ENCODE measurements at regions not wholly inside any gene's neighbourhood (a gene's known extent, or its start where the extent isn't known, plus 50 kb on each side); places are given as distances from the start of the nearest gene placed in this dataset.

DNA sequence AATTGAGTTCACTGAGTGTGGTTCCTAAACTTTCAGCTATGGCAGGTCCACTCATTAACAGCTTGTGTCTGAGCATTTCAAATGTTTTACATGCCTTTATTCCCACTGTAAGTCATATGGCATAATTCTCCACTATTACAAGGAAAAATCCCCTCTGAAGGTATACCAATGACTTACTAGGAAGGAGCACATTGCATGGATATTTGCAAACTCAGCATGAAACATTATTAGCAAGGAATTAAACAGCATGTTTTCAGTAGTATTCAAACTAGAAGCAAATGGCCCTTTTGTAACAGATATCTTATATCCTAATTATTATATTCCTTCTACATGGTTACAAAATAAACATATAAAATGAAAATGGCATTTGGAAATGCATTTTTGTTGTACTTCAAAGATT is 566.4 kb upstream of the CCNG1 start:
- ATAC-seq (no peak), DNase-seq (ENCODE audit: low spot score) (no peak)
- H3K4me3 ChIP-seq = no peak overlapping the region
- H3F3A ChIP-seq (replicated peaks; ENCODE audit: low read depth) = no peaks in the 10 kb centered on the region
- Mint-ChIP-seq H3K27ac (no peak overlapping the region; the same call in 1 of the 2 replicates), H3K27me3 (ENCODE audit: insufficient read depth, low read depth, poor library complexity) (peaks cover 3% of the 10 kb centered on the region), H3K36me3 (ENCODE audit: low read depth) (peaks cover 17% of the 10 kb centered on the region), H3K4me1 (0 out of 3 replicates have a peak, but pooled peaks cover 2% of the 10 kb centered on the region), H3K4me3 (no peak overlapping the region), H3K9me3 (peaks cover 23% of the 10 kb centered on the region)
- H3K79me2 ChIP-seq (replicated peaks; ENCODE audit: insufficient read depth) = no peaks in the 10 kb centered on the region
- no peak overlapping the region for H3K4me2 ChIP-seq
- no peaks in the 10 kb centered on the region for H3K27me3 ChIP-seq (ENCODE audit: insufficient read depth)
- 0 out of 2 replicates have a peak, but pooled peaks cover 7% of the 10 kb centered on the region for H3K9me2 ChIP-seq (ENCODE audit: insufficient read depth)
- no peaks in the 10 kb centered on the region for H4K20me1 ChIP-seq (replicated peaks; ENCODE audit: insufficient read depth)
- H3K4me1 ChIP-seq (ENCODE audit: insufficient read depth) = no peaks in the 10 kb centered on the region
- H3K27ac ChIP-seq (ENCODE audit: low read depth) = no peak overlapping the region
- H2AFZ ChIP-seq = no peak overlapping the region
- H3K36me3 ChIP-seq (ENCODE audit: insufficient read depth) = 0 out of 2 replicates have a peak, but pooled peaks cover 3% of the 10 kb centered on the region
- TF ChIP-seq, protein P1, sequence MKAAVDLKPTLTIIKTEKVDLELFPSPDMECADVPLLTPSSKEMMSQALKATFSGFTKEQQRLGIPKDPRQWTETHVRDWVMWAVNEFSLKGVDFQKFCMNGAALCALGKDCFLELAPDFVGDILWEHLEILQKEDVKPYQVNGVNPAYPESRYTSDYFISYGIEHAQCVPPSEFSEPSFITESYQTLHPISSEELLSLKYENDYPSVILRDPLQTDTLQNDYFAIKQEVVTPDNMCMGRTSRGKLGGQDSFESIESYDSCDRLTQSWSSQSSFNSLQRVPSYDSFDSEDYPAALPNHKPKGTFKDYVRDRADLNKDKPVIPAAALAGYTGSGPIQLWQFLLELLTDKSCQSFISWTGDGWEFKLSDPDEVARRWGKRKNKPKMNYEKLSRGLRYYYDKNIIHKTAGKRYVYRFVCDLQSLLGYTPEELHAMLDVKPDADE (IDR thresholded peaks at IDR 0.05) = no peak
- TF ChIP-seq POLR2AphosphoS5 (IDR thresholded peaks at IDR 0.05; ENCODE audit: low read depth) (no peak), ZNF114 (CRISPR knock-in tag; IDR thresholded peaks at IDR 0.05) (no peak), STAT1 (IDR thresholded peaks at IDR 0.05; ENCODE audit: unreplicated experiment) (no peak), NANOG (IDR thresholded peaks at IDR 0.05; ENCODE audit: borderline replicate concordance) (no peak), ZNF331 (CRISPR knock-in tag; IDR thresholded peaks at IDR 0.05; ENCODE audit: low read depth) (no peak), EZH2phosphoT487 (IDR thresholded peaks at IDR 0.05; ENCODE audit: unreplicated experiment) (no peak), JUNB (IDR thresholded peaks at IDR 0.05; ENCODE audit: unreplicated experiment) (no peak), REST (IDR thresholded peaks at IDR 0.05; ENCODE audit: unreplicated experiment) (no peak), CREB1 (CRISPR knock-in tag; IDR thresholded peaks at IDR 0.05; ENCODE audit: low read depth) (no peak), EZH2 (IDR thresholded peaks at IDR 0.05; ENCODE audit: low read depth, unreplicated experiment) (no peak), CTCF (conservative IDR thresholded peaks at IDR 0.05; ENCODE audit: low read depth in 2 of 2) (no peak)
- TF ChIP-seq, protein P2, sequence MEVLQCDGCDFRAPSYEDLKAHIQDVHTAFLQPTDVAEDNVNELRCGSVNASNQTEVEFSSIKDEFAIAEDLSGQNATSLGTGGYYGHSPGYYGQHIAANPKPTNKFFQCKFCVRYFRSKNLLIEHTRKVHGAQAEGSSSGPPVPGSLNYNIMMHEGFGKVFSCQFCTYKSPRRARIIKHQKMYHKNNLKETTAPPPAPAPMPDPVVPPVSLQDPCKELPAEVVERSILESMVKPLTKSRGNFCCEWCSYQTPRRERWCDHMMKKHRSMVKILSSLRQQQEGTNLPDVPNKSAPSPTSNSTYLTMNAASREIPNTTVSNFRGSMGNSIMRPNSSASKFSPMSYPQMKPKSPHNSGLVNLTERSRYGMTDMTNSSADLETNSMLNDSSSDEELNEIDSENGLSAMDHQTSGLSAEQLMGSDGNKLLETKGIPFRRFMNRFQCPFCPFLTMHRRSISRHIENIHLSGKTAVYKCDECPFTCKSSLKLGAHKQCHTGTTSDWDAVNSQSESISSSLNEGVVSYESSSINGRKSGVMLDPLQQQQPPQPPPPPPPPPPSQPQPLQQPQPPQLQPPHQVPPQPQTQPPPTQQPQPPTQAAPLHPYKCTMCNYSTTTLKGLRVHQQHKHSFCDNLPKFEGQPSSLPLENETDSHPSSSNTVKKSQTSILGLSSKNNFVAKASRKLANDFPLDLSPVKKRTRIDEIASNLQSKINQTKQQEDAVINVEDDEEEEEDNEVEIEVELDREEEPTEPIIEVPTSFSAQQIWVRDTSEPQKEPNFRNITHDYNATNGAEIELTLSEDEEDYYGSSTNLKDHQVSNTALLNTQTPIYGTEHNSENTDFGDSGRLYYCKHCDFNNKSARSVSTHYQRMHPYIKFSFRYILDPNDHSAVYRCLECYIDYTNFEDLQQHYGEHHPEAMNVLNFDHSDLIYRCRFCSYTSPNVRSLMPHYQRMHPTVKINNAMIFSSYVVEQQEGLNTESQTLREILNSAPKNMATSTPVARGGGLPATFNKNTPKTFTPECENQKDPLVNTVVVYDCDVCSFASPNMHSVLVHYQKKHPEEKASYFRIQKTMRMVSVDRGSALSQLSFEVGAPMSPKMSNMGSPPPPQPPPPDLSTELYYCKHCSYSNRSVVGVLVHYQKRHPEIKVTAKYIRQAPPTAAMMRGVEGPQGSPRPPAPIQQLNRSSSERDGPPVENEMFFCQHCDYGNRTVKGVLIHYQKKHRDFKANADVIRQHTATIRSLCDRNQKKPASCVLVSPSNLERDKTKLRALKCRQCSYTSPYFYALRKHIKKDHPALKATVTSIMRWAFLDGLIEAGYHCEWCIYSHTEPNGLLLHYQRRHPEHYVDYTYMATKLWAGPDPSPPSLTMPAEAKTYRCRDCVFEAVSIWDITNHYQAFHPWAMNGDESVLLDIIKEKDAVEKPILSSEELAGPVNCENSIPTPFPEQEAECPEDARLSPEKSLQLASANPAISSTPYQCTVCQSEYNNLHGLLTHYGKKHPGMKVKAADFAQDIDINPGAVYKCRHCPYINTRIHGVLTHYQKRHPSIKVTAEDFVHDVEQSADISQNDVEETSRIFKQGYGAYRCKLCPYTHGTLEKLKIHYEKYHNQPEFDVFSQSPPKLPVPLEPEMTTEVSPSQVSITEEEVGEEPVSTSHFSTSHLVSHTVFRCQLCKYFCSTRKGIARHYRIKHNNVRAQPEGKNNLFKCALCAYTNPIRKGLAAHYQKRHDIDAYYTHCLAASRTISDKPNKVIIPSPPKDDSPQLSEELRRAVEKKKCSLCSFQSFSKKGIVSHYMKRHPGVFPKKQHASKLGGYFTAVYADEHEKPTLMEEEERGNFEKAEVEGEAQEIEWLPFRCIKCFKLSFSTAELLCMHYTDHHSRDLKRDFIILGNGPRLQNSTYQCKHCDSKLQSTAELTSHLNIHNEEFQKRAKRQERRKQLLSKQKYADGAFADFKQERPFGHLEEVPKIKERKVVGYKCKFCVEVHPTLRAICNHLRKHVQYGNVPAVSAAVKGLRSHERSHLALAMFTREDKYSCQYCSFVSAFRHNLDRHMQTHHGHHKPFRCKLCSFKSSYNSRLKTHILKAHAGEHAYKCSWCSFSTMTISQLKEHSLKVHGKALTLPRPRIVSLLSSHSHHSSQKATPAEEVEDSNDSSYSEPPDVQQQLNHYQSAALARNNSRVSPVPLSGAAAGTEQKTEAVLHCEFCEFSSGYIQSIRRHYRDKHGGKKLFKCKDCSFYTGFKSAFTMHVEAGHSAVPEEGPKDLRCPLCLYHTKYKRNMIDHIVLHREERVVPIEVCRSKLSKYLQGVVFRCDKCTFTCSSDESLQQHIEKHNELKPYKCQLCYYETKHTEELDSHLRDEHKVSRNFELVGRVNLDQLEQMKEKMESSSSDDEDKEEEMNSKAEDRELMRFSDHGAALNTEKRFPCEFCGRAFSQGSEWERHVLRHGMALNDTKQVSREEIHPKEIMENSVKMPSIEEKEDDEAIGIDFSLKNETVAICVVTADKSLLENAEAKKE (CRISPR knock-in tag; IDR thresholded peaks at IDR 0.05) = no peak

Measured in GM23338 (cell line).